Head of caudate nucleus (tissue), 42 donors: ENCODE measurements at regions not wholly inside any gene's neighbourhood (a gene's known extent, or its start where the extent isn't known, plus 50 kb on each side); places are given as distances from the start of the nearest gene placed in this dataset.
A peak's percentile ranks its signal among the peaks of the same experiment; 100 is the strongest.

Source experiments
- DNase-seq, 42 donors: peaks; one replicate each; pipeline versions ENCODE4 v3.0.0 to v3.0.0-alpha.2; 2020 to 2021; ENCODE audit warnings: mixed read lengths in 7 of 42
- intact Hi-C: fragments of 100-400 bp; cut with DNase I; formaldehyde crosslinking; loops from one replicate; pipeline ENCODE4 v1.15.0; 2022

- intact Hi-C loops: no loop called here
- no peak for DNase-seq
These were observed 1849.9 kb upstream of the CELF4 start for GRCh38 chr18:39415471-39415870.

- intact Hi-C loops: no loop called here
- DNase-seq: peak in 16 of 42 donors; percentile 2 to 51 (median 25)
These were observed 1848.6 kb upstream of the CELF4 start for GRCh38 chr18:39414009-39414700.

- intact Hi-C loops: no loop called here
- no peak for DNase-seq
These were observed 1841.3 kb upstream of the CELF4 start for GRCh38 chr18:39406941-39407340.

- DNase-seq: no peak
- intact Hi-C loops: no loop called here
These were observed 1837.5 kb upstream of the CELF4 start for GRCh38 chr18:39403121-39403520.

DNA sequence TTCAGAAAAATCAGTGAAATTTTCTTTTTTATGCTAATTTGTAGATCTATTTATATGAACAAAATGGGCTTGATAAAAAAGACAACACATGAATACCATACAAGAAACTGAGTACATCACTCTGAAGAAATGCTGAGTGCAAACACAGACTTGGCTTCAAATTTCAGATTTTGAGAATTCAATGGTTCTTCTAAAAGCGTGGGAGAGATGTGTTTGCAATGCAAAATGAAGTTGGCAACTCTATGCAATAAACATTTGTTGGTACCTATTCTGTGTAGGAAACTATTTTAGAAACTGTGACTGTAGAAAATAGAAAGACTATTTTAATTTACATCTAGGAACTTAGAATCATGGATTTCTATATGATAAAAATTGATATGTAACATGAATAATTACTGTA is 1834.1 kb upstream of the CELF4 start:
- intact Hi-C loops: no loop called here
- DNase-seq: no peak

- intact Hi-C loops: no loop called here
- no peak for DNase-seq
These were observed 1830.6 kb upstream of the CELF4 start for GRCh38 chr18:39396168-39396567.

- intact Hi-C loops: no loop called here
- DNase-seq: no peak
These were observed 1824.3 kb upstream of the CELF4 start for GRCh38 chr18:39389800-39390379.

- intact Hi-C loops: no loop called here
- no peak for DNase-seq
These were observed 1815.3 kb upstream of the CELF4 start for GRCh38 chr18:39380866-39381265.

GRCh38 chr18:39380186-39380725 is 1814.7 kb upstream of the CELF4 start:
- no peak for DNase-seq
- intact Hi-C loops: no loop called here

DNA sequence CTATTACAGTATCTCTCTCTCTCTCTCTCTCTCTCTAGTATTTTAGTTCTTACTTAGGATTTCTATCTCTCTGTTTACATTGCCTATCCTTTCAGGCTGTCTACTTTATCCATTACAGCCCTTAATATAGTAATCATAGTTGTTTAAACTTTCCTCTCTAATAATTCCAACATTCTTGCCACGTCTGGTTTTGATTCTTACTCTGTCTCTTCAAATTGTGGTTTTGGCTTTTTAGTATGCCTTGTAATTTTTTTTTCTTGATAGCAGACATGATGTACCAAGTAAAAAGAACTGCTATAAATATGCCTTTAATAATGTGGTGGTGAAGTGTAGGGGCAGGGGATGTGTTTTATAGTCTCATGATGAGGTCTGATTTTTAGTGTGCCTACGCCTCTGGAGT is 1809.5 kb upstream of the CELF4 start:
- intact Hi-C loops: no loop called here
- DNase-seq: no peak

DNA sequence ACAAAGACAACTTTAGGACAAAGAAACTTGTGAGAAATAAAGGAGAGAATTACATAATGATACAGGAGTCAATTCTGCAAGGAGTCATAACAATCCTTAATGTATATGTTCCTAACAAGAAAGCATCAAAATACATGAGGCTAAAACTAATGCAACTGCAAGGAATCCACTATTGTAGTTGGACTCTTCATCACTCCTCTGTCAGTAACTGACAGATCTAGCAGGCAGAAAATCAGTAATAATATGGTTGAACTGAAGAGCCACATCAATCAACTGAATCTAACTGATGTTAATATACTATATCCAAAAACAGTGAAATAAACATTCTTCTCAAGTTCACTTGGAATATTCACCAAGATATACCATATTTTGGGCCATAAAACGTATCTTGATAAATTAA is 1806.4 kb upstream of the CELF4 start:
- no peak for DNase-seq
- intact Hi-C loops: no loop called here

GRCh38 chr18:39366656-39367055 is 1801.1 kb upstream of the CELF4 start:
- DNase-seq: no peak
- intact Hi-C loops: no loop called here

DNA sequence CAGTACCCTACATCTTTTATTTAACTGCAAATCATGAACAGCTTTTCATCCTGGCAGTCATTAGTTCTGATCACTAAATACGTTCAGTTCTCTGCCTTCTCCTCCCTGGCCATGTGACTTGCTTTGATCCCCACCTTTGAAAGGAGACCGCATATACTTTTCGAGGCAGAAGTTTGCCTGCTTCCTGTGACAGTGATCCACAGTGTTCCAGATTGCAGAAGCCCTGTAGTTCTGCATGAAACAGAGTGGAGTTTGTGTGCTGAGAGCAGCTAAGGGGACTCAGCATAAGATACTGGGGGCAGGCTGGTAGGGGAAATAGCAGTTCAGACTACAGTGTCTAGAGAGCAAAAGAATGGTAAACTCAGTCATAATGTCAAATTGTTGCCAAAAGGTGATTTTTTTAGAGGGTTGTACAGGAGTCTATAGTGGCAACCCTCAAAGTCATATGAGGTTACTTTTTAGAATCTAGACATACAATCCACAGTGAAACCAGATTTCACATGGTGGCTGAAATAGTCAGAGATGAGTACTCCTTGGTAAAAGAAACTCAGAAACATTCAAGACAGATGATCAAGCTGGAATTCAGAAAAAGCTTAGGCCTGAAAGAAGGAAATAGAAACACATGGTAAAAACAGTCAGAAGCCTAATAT is 1800.4 kb upstream of the CELF4 start:
- DNase-seq: no peak
- intact Hi-C loops: no loop called here

- intact Hi-C loops: no loop called here
These were observed 1794.5 kb upstream of the CELF4 start for GRCh38 chr18:39360072-39360471.

DNA sequence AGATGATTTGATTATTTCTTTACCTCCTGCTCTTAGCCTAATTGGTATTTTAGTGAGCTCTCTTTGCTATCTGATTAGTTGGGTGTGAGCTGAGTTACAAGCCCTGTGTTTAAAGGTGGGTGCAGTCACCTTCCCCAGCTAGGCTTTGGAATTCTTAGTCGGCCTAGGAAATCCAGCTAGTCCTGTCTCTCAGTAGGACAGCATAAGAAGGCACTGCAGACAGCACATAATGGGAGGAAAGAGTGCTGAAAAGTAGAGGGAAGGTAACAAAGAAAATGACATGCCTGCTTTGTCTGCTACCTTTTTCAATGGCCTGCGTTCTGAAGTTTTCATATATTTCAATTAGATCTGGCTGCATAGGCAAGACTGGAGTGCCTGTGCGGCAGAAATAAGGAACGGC is 1794.0 kb upstream of the CELF4 start:
- intact Hi-C loops: no loop called here
- no peak for DNase-seq

More at GRCh38 chr18:39360072-39360471, 1794.5 kb upstream of the CELF4 start:
- DNase-seq: no peak

DNA sequence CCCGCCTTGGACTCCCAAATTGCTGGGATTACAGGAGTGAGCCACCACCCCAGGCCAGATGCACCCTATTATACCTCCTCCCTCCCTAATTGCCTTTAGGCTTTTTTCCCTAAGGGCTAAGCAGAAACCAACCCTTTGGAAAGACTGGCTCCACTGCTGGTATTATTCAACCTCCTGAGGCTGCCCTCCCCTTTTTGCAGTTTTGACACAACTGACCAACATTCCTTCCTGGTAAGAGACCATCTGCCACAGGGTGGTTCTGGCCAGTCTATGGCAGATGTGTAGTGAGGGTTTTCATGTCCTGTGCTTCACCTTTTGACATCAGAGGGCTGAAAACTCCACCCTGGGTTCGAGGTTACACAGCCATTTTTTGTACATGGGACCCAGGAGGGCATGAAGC is 1785.3 kb upstream of the CELF4 start:
- no peak for DNase-seq
- intact Hi-C loops: no loop called here

GRCh38 chr18:39349801-39350200 is 1784.2 kb upstream of the CELF4 start:
- intact Hi-C loops: no loop called here
- DNase-seq: no peak

DNA sequence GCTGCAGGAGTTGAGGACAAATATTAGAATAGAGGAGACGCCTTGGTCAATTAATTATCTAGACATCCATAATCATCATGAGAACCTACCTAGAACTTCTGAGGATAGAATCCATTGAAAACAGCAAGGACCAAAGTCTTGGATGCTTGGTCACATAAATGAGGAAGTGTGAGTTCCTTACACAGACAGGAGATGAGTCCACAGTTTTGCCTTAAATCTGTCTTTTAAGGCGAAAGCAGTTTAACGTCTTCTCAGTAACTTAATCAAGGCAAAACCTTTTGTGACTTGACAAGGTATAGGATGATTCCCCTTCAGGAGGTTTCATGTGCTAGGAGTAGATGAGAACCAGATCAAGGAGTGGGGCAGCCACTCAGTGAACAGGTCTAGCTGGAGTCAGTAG is 1783.2 kb upstream of the CELF4 start:
- intact Hi-C loops: no loop called here
- DNase-seq: no peak

DNA sequence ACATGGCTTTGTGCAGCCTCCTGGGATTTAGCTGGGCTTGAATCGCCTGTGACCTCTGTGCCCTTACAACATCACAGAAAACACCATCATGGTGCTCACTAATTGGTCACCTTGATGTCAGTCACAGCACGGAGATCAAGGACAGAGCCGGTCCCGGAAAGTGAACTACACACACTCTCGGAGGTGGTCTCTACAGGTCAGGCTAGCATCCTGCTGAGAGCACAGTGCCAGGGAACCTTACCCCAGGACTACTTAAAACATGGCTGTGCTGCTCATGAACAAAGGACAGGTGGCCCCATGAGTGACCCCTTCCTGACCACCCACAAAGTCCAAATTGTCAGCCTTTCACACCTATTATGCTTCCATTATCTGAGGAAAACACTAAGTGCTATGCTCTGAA is 1782.1 kb upstream of the CELF4 start:
- intact Hi-C loops: no loop called here
- no peak for DNase-seq

GRCh38 chr18:39346916-39347315 is 1781.3 kb upstream of the CELF4 start:
- no peak for DNase-seq
- intact Hi-C loops: no loop called here

GRCh38 chr18:39345321-39345720 is 1779.7 kb upstream of the CELF4 start:
- intact Hi-C loops: no loop called here
- no peak for DNase-seq
